ENCODE measurements at regions not wholly inside any gene's neighbourhood (a gene's known extent, or its start where the extent isn't known, plus 50 kb on each side); places are given as distances from the start of the nearest gene placed in this dataset.

DNA sequence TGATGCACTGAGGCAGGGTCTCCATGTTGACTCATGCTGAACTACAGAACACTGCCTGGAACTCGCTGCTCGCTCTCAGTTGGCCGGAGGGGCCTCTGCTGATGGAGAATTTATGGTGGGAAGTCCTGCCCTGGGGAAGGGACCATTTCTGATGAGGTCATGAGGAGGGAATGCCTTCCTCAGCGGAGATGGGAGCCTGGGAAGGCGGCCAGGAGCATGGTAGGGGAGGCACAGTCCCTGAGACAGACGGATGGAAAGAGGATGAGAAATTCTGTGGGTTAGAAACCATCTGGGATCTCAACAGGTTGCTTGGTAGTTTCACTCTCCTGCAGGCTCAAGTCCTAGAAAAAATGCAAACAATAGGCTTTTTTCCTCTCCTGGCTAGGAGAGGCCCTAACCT, 56.8 kb upstream of the TPM1 start:
- no peak for DNase-seq (ENCODE audit: low read depth)

DNA sequence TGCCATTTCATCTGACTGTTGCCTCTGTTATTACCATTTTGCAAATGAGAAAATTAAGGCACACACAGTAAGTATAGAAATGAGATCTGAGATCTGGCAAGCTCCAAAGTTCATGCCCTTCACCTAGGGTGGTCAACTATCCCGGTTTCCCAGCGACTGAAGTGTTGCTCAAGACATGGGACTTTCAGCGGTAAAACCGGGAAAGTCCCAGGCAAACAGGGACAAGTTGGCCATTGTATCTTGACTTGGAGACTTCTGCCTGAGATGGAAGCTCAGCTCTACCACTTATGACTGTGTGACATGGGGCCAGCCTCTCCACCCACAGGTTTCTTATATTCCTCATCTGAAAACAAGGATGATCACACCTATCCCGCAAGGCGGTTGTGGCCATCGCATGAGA, 55.6 kb upstream of the TPM1 start:
- no peak for DNase-seq (ENCODE audit: low read depth)

DNA sequence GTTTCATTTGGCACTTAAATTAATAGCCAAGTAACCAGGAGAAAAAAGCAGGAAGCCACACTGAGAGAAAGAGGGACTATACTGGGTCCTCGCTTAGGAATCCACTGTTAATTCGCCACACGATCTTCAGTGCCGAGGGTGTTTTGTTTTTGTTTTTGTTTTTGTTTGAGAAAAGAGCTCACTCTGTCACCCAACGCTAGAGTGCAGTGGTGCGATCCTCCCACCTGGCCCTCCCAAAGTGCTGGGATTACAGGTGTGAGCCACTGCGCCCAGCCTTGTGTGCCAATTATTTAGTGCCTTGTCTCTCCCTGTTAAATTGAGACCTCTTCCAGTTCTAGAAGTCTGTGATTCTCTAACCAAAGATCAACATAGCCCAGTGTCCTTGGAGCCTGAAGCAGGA, 53.8 kb upstream of the TPM1 start:
- DNase-seq (ENCODE audit: low read depth): no peak

- DNase-seq (ENCODE audit: low read depth): no peak
Measured at GRCh38 chr15:62989366-62990055, 53.0 kb upstream of the TPM1 start.

GRCh38 chr15:62991698-62992097, 50.8 kb upstream of the TPM1 start:
- no peak for DNase-seq (ENCODE audit: low read depth)

- no peak for DNase-seq (ENCODE audit: low read depth)
Measured at GRCh38 chr15:62992302-62992701, 50.2 kb upstream of the TPM1 start.
